Tibial artery (tissue), 4 donors: ENCODE measurements at regions not wholly inside any gene's neighbourhood (a gene's known extent, or its start where the extent isn't known, plus 50 kb on each side); places are given as distances from the start of the nearest gene placed in this dataset.

ENCODE experiments used
- DNase-seq, 2 donors: peaks; one replicate each; pipeline ENCODE4 v3.0.0-alpha.2; 2019
- H3K27ac ChIP-seq, 2 donors: fragments of 200-600 bp; sonication (generic) in 1 of 2; 1 replicate in 1 of 2; 2 replicates in 1 of 2; pipeline ENCODE4 v1.5.1; 2018 to 2019; ENCODE audit warnings: mild to moderate bottlenecking in 1 of 2
- H3K27me3 ChIP-seq, 2 donors: fragments of 200-600 bp; sonication (generic) in 1 of 2; one replicate each; pipeline versions ENCODE4 v1.5.1 to v1.6.0; 2016 to 2019
- H3K36me3 ChIP-seq, 3 donors: fragments of 200-600 bp; sonication (generic) in 2 of 3; one replicate each; pipeline ENCODE4 v1.5.1; 2016 to 2019; ENCODE audit warnings: mild to moderate bottlenecking in 2 of 3
- H3K4me1 ChIP-seq, 4 donors: fragments of 200-600 bp; sonication (generic) in 2 of 4; 1 replicate in 3 of 4; 2 replicates in 1 of 4; pipeline ENCODE4 v1.5.1; 2016 to 2019
- H3K4me3 ChIP-seq, 2 donors: fragments of 200-600 bp; sonication (generic) in 1 of 2; 1 replicate in 1 of 2; 2 replicates in 1 of 2; pipeline ENCODE4 v1.5.1; 2018 to 2019; ENCODE audit warnings: mild to moderate bottlenecking in 2 of 2
- H3K9me3 ChIP-seq, 3 donors: fragments of 200-600 bp; sonication (generic) in 1 of 3; one replicate each; pipeline ENCODE4 v1.5.1; 2016 to 2019
- CTCF ChIP-seq, 2 experiments: fragments of 200-600 bp in 1 of 2; fragments of 450-650 bp in 1 of 2; IDR thresholded peaks; one replicate each; pipeline ENCODE4 v1.5.1; 2017 to 2019; ENCODE audit warnings: antibody characterized with exemption in 2 of 2, mild to moderate bottlenecking in 1 of 2, moderate library complexity in 1 of 2
- intact Hi-C: fragments of 100-400 bp; cut with DNase I; formaldehyde crosslinking; loops from one replicate; pipeline ENCODE4 v1.15.0; 2023; ENCODE audit warnings: low total_unique reads

GRCh38 chr18:9016633-9017166, 85.8 kb upstream of the NDUFV2 start:
- DNase-seq, result no peak
- intact Hi-C loops, result no loop called here
- TF ChIP-seq CTCF (IDR thresholded peaks at IDR 0.05), result no peak
- peak overlapping the region; percentile 41 for H3K4me3 ChIP-seq
- H3K9me3 ChIP-seq, result no peaks in the 10 kb centered on the region
- peak overlapping the region; percentile 73 to 81 for H3K27ac ChIP-seq
- H3K36me3 ChIP-seq, result no peaks in the 10 kb centered on the region
- no peaks in the 10 kb centered on the region for H3K27me3 ChIP-seq
- H3K4me1 ChIP-seq, result peaks cover 0 to 22% (median 11%) of the 10 kb centered on the region in 4 donors

- Histone ChIP-seq H3K27ac (peak overlapping the region; percentile 73 to 81), H3K9me3 (no peaks in the 10 kb centered on the region), H3K4me3 (peak overlapping the region; percentile 41), H3K36me3 (no peaks in the 10 kb centered on the region), H3K27me3 (no peaks in the 10 kb centered on the region), H3K4me1 (peaks cover 0 to 22% (median 11%) of the 10 kb centered on the region in 4 donors)
- intact Hi-C loops, result no loop called here
- TF ChIP-seq CTCF (IDR thresholded peaks at IDR 0.05), result no peak
- peak; percentile 71 to 86 for DNase-seq
Measured at GRCh38 chr18:9017167-9017904, 85.2 kb upstream of the NDUFV2 start.

- H3K36me3 ChIP-seq, result no peaks in the 10 kb centered on the region
- no peaks in the 10 kb centered on the region for H3K27me3 ChIP-seq
- peak overlapping the region; percentile 73 to 81 for H3K27ac ChIP-seq
- H3K9me3 ChIP-seq, result no peaks in the 10 kb centered on the region
- intact Hi-C loops, result no loop called here
- TF ChIP-seq CTCF (IDR thresholded peaks at IDR 0.05), result no peak
- no peak for DNase-seq
- H3K4me3 ChIP-seq, result peak overlapping the region; percentile 41
- H3K4me1 ChIP-seq, result peaks cover 0 to 22% (median 11%) of the 10 kb centered on the region in 4 donors
Measured at GRCh38 chr18:9017905-9018227, 84.6 kb upstream of the NDUFV2 start.

- no peaks in the 10 kb centered on the region for H3K36me3 ChIP-seq
- no peaks in the 10 kb centered on the region for H3K9me3 ChIP-seq
- H3K4me3 ChIP-seq, result no peak overlapping the region
- DNase-seq, result no peak
- no peaks in the 10 kb centered on the region for H3K27me3 ChIP-seq
- no peak for TF ChIP-seq CTCF (IDR thresholded peaks at IDR 0.05)
- intact Hi-C loops, result no loop called here
- H3K27ac ChIP-seq, result no peak overlapping the region
- H3K4me1 ChIP-seq, result peaks cover 0 to 22% (median 11%) of the 10 kb centered on the region in 4 donors
Measured at GRCh38 chr18:9019135-9019534, 83.4 kb upstream of the NDUFV2 start.

- H3K4me1 ChIP-seq, result peaks cover 0 to 22% (median 11%) of the 10 kb centered on the region in 4 donors
Measured at GRCh38 chr18:9020221-9020620, 82.3 kb upstream of the NDUFV2 start.

More at GRCh38 chr18:9020221-9020620, 82.3 kb upstream of the NDUFV2 start:
- Histone ChIP-seq H3K4me3 (no peak overlapping the region), H3K27ac (no peak overlapping the region), H3K9me3 (no peaks in the 10 kb centered on the region), H3K27me3 (no peaks in the 10 kb centered on the region), H3K36me3 (no peaks in the 10 kb centered on the region)
- DNase-seq, result no peak
- intact Hi-C loops, result no loop called here
- no peak for TF ChIP-seq CTCF (IDR thresholded peaks at IDR 0.05)
